ELR (cell line): ENCODE measurements at regions not wholly inside any gene's neighbourhood (a gene's known extent, or its start where the extent isn't known, plus 50 kb on each side); places are given as distances from the start of the nearest gene placed in this dataset.
A peak's percentile ranks its signal among the peaks of the same experiment; 100 is the strongest.
"Not testable (repeated sequence)": the region's sequence is repeated elsewhere in the genome, so short reads cannot be mapped to it uniquely, and the experiment has no call there.

Experiments
- DNase-seq: peaks from one replicate; pipeline ENCODE4 v3.0.0-alpha.2; 2015; ENCODE audit warnings: low read depth

GRCh38 chr12:107497231-107497630 lies 188.4 kb upstream of the PWP1 start:
- DNase-seq: no peak

DNA sequence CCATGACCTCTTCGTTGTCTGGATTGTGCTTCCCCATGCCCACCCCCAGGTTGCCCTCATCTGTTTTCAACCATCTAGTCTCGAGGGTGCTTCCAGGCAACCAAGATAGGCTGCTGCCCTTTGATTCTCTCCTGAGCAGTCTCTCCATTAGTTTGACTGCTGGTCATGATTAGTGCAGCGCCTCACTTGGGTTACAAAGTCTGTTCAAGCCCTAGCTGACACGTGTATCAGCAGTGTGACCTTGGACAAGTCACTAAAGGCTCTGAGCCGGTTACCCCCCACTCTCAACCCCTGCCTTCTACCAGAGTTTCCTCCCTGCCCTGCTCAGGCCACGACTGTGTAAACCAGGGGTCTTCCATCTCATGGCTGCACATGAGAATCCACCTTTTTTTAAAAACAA lies 185.3 kb upstream of the PWP1 start:
- no peak for DNase-seq

GRCh38 chr12:107501681-107502080 lies 183.9 kb upstream of the PWP1 start:
- no peak for DNase-seq

- no peak for DNase-seq
These were observed 182.3 kb upstream of the PWP1 start for GRCh38 chr12:107503129-107503855.

DNA sequence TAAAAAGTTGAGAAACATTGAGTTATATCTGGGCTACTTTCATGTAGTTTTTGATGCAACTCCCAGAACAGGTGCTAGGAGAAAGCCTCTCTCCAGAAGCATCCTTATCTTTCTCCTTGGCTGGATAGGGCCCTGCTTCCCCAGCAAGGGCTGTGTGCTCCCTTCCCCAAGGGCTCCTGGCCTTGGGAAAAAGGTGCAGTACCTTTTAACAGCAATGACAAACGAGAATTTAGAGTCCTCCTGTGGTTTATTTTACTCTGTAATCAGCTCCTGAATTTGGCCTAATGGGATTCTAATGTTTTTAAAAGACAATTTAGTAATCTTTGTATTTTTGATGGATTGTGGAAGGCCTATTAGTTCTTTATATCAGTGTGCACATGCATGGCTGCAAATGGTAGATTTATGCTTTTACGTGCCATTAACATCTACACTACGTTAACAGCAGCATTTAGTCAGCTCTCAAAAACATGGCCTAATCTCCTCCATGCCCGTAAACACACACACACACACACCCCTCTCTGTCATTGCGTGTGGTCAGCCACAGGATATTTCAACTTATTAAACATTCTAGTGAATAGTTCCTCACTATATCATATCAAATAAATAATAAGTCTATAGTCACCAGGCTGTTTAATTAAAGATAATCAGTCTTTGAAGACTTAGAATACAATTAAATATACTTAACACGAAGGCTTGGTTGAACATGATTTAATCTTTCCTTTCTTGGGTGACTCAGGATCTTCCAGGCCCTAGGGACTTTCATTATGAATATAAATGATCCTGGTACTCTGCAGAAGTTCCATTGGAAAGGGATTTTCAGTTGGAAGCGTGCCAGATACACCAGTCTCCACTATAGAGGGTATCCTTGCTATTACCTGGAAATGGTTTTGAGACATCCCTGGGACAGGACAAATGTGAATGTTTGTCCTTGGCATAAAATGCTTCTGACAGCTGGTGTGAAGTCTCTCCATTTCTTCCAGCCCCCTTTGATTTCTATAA lies 181.4 kb upstream of the PWP1 start:
- DNase-seq: no peak

DNA sequence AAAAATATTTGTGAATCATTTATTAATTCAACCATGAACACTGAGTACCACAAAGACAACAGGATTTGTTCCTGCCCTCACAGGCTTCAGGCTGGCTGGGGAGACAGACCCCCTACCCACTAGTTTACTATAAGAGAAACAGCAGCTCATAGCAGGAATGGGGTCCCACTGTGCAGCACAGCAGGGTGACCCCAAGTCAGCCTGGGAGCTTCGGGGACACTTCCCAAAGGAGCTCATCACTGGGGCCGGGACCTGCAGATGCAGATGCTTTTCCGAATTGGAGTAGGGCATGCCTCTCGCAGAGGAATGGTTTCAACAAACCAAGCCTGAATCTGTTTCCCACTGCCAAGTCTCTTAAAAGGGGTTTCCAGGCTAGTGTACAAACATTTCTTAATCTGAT lies 176.2 kb upstream of the PWP1 start:
- DNase-seq: no peak

GRCh38 chr12:107510211-107510610 lies 175.4 kb upstream of the PWP1 start:
- no peak for DNase-seq

GRCh38 chr12:107511292-107511691 lies 174.3 kb upstream of the PWP1 start:
- DNase-seq: no peak

DNA sequence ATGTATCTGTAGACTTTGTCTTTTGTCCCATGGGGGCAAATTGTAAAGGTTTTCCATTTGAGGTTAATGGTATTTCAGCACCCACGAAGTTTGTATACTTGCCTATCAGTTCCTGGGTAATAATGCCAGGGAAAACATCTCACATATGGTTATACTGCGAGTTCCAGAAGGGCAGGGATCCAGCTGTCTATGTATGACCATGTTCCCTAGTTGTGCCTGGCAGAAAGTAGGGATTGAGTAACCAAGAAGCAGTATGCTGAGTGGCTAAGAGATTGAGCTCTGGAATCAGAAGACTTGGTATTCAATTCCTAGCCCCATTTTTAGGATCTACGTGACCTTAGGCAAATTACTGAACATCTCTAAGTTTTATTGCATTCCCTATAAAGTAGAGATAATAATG lies 173.2 kb upstream of the PWP1 start:
- DNase-seq: no peak

DNA sequence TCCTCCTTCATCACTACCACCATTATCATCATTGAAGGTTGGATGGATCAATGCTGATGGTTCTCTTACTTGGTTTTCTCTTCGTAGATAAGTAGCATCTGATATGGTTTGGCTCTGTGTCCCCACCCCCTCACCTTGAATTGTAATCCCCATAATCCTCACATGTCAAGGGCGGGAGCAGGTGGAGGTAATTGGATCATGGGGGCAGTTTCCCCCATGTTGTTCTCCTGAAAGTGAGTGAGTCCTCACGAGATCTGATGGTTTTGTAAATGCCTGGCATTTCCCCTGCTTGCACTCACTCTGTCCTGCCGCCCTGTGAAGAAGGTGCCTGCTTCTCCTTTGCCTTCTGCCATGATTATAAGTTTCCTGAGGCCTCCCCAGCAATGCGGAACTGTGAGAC lies 172.4 kb upstream of the PWP1 start:
- no peak for DNase-seq

DNA sequence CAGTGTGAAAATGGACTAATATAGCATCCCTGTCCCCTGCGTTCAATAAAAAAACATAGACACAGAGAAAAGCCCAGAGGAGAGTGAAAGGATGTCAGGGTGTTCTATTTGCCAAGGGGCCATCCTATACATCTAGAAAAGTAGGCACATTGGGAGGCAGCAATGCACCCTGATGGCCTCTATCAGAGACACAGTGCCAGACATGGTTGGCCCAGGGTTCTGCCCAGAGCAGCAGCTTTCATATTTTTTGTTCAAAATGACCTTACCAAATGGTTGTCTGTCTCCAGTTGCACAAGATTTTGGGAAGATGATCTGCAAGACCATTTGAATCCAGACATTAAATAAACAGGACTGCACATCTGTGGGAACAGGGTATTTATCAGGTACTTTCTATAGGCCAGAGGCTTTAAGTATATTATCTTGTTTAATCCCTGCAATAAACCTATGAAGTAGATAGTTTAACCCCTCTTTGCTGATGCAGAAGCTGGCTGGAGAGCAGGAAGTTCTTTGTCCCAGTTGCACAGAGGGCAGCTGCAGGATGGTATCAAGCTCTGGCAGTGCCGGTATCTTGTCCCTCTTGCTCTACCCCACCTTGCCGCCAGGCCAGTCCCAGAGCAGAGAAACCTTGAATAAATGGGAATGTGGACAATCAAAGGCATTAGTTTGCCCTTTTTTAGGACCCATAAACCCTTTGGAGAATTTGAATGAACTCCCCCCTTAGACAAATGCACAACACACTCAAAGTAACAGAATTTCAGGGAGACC lies 171.8 kb upstream of the PWP1 start:
- no peak for DNase-seq

DNA sequence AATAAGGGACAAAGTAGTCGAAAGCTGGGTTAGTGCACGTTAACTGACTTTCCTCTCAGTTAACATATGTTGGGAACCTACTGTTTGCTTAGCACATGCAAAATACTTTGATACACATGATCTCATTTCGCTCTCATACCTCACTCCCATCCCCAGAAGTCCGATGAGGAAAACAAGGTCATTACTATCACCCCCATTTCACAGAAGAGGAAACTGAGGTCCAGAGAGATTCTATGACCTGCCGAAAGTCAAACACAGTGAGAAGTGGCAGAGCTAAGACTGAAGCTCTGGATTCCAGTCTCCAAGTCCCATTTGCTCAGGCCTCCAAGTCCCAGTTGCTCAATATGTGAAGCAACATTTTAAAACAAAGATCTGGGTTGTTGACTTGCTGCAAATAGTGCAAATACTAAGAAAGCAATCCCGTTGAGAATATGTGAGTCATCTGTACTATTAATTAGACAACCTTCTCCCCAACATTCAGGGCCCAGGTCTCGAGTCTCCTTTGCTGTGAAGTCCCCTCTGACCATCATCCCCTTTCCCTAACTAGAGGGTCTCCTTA lies 170.6 kb upstream of the PWP1 start:
- peak; percentile 67 for DNase-seq

GRCh38 chr12:107515446-107515958 lies 170.1 kb upstream of the PWP1 start:
- peak; percentile 96 for DNase-seq

GRCh38 chr12:107517816-107518215 lies 167.8 kb upstream of the PWP1 start:
- not testable (repeated sequence) for DNase-seq

GRCh38 chr12:107518868-107519267 lies 166.7 kb upstream of the PWP1 start:
- DNase-seq: no peak

GRCh38 chr12:107519906-107520859 lies 165.4 kb upstream of the PWP1 start:
- DNase-seq: no peak

GRCh38 chr12:107521826-107522355 lies 163.7 kb upstream of the PWP1 start:
- DNase-seq: no peak

- peak; percentile 29 for DNase-seq
These were observed 162.7 kb upstream of the PWP1 start for GRCh38 chr12:107522692-107523477.

DNA sequence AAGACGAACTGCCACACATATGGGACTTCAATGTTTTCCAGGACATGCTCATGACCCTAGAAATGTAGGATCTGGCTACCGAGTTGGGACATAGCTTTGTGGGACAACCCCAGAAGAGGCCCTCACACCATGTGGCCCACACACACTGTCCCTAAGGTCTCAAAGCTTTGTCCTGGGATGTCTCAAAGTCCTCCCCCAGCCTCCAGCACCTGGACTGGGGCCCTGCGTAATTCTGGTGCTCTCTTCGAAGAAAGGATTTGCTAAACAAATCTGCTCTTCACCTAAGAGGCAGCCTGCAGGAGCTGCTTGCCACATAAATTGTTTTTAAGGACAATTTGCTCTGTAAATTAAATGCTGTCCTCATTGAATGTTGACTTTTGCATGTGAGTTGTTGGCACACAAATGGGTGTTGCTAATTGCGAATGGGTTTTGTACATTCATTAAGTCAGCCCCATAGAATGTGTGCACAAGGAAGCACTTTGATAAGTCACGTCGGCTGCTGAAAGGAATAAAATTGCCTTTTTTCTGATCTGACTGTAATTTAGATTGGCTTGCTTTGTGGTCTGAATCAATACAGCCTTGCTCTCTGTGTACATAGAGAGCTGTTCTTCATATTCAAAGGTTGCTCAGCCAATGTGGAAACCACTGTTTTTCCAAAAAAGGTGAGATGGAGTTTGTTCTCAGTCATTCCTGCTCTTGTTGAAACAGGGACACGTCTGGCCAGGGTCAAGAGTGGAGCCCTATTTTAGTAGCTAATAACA lies 161.6 kb upstream of the PWP1 start:
- DNase-seq: no peak
